Panc1 (cell line): ENCODE measurements at regions not wholly inside any gene's neighbourhood (a gene's known extent, or its start where the extent isn't known, plus 50 kb on each side); places are given as distances from the start of the nearest gene placed in this dataset.

ENCODE experiments used
- ATAC-seq: fragments of 200-7000 bp; cut with Tn5 transposase; 2 replicates; pipeline ENCODE4 v1.9.1; 2020; ENCODE audit warnings: mild to moderate bottlenecking, moderate library complexity
- BruUV-seq: library from RNA; stranded (reverse); fragments of 400-500 nt; replicated peaks from 2 replicates; lab custom pipeline; 2021; lab: Mats Ljungman, UMichigan
- CTCF ChIA-PET: fragments of 300-600 bp; sonication (Branson Sonifier 250); formaldehyde crosslinking; loops from one replicate; lab custom pipeline; 2022; ENCODE audit warnings: antibody characterized with exemption; lab: Charles Lee
- POLR2A ChIA-PET: fragments of 300-600 bp; sonication (Branson Sonifier 250); formaldehyde crosslinking; loops from one replicate; lab custom pipeline; 2022; ENCODE audit warnings: antibody characterized with exemption; lab: Charles Lee
- DNase-seq: peaks from one replicate; pipeline ENCODE4 v3.0.0-alpha.2; 2010; ENCODE audit warnings: low read depth, low spot score
- H3K27ac ChIP-seq: 2 replicates; pipeline ENCODE4 v1.5.1; 2011; ENCODE audit warnings: mild to moderate bottlenecking, low read length, inconsistent platforms
- H3K27me3 ChIP-seq: fragments of 200-500 bp; sonication (Bioruptor generic); 2 replicates; pipeline ENCODE4 v1.6.0; 2014; ENCODE audit warnings: low read length, inconsistent platforms; ENCODE audit not compliant: control insufficient read depth, insufficient read depth
- H3K36me3 ChIP-seq: fragments of 200-500 bp; sonication (Bioruptor generic); 2 replicates; pipeline ENCODE4 v1.5.1; 2014; ENCODE audit warnings: inconsistent platforms, mild to moderate bottlenecking, low read length, moderate library complexity; ENCODE audit not compliant: control insufficient read depth, insufficient read depth
- H3K4me1 ChIP-seq: 2 replicates; pipeline ENCODE4 v1.5.1; 2011; ENCODE audit warnings: inconsistent platforms, mild to moderate bottlenecking, low read length, moderate library complexity; ENCODE audit not compliant: control insufficient read depth, insufficient read depth
- H3K4me3 ChIP-seq, 2 experiments: 2 replicates each; pipeline ENCODE4 v1.5.1; 2011 to 2012; ENCODE audit warnings: low read depth in 2 of 2, low read length in 2 of 2, mild to moderate bottlenecking in 2 of 2, inconsistent platforms in 1 of 2, moderate library complexity in 1 of 2
- H3K9me3 ChIP-seq: fragments of 200-500 bp; sonication (Bioruptor generic); 2 replicates; pipeline ENCODE4 v1.5.1; 2014; ENCODE audit warnings: low read depth, mild to moderate bottlenecking, inconsistent platforms, low read length, moderate library complexity; ENCODE audit not compliant: control insufficient read depth, insufficient read depth
- POLR2AphosphoS5 ChIP-seq: IDR thresholded peaks from 2 replicates; pipeline ENCODE4 v1.6.1; 2012; ENCODE audit warnings: mild to moderate bottlenecking, low read depth, low read length, moderate library complexity
- REST ChIP-seq, 2 experiments: IDR thresholded peaks; 2 replicates each; pipeline ENCODE4 v1.6.1; 2011 to 2012; ENCODE audit warnings: low read depth in 2 of 2, control low read depth in 1 of 2, low read length in 1 of 2, mild to moderate bottlenecking in 1 of 2, moderate library complexity in 1 of 2; ENCODE audit not compliant: insufficient read depth in 1 of 2
- SIN3A ChIP-seq: IDR thresholded peaks from 2 replicates; pipeline ENCODE4 v1.6.1; 2012; ENCODE audit warnings: low read depth, mild to moderate bottlenecking, low read length, moderate library complexity, borderline replicate concordance; ENCODE audit not compliant: insufficient read depth
- TCF7L2 ChIP-seq: IDR thresholded peaks from 2 replicates; pipeline ENCODE4 v1.6.1; 2011; ENCODE audit warnings: mild to moderate bottlenecking, low read depth, low read length, inconsistent platforms
- in situ Hi-C: cut with HindIII; loops from 2 replicates; pipeline ENCODE4 v1.10.0; 2016; ENCODE audit warnings: low sequenced_read_pairs, low pct_unique_long_range_greater_than_20kb
- intact Hi-C: fragments of 100-400 bp; cut with micrococcal nuclease; formaldehyde crosslinking; loops from one replicate; pipeline ENCODE4 v1.10.0; 2022; ENCODE audit not compliant: unreplicated experiment
- TF ChIP-seq, protein P1 (sequence below): fragments of 450-650 bp; IDR thresholded peaks from 2 replicates; pipeline ENCODE4 v1.5.1; 2017; ENCODE audit warnings: mild to moderate bottlenecking

DNA sequence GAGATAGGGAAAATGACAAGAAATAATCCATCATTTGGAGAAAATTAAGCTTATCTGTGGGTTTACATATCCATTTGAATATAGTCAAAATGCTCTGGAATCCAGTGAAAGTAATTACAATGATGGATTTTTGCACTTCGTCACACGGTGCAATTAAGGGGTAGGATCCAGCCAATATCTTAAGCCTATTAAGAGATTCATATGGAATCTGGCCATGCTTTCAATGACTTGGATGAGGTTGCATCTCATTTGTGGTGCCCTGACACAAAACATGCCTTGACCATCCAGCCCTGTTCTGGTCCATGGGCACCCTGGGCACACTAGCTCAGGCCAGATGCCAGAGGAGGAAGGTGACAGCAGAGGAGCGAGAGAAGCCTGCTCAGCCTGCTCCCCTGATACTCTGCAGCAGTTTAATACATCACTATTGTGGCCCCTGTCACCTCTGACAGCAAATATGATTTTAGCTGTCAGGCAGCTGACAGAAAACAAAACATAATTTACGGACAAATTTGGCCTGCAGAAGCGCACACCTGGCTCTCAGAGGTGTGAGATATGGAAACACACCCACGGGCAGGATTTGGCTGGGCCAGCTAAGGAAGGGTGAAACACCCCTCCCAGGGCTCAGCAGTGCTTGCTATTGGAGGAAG lies 94.1 kb upstream of the ST8SIA3 start:
- Histone ChIP-seq H3K4me1 (no peaks in the 10 kb centered on the region), H3K27ac (no peak overlapping the region), H3K4me3 (no peak overlapping the region), H3K9me3 (no peaks in the 10 kb centered on the region), H3K36me3 (no peaks in the 10 kb centered on the region), H3K27me3 (no peaks in the 10 kb centered on the region)
- no TSS peak for BruUV-seq
- in situ Hi-C loops (no loop called here), intact Hi-C loops (no loop called here)
- DNase-seq, result no peak
- ATAC-seq, result no peak
- ChIA-PET CTCF (no interaction called here), POLR2A (no interaction called here)
- TF ChIP-seq, protein P1, sequence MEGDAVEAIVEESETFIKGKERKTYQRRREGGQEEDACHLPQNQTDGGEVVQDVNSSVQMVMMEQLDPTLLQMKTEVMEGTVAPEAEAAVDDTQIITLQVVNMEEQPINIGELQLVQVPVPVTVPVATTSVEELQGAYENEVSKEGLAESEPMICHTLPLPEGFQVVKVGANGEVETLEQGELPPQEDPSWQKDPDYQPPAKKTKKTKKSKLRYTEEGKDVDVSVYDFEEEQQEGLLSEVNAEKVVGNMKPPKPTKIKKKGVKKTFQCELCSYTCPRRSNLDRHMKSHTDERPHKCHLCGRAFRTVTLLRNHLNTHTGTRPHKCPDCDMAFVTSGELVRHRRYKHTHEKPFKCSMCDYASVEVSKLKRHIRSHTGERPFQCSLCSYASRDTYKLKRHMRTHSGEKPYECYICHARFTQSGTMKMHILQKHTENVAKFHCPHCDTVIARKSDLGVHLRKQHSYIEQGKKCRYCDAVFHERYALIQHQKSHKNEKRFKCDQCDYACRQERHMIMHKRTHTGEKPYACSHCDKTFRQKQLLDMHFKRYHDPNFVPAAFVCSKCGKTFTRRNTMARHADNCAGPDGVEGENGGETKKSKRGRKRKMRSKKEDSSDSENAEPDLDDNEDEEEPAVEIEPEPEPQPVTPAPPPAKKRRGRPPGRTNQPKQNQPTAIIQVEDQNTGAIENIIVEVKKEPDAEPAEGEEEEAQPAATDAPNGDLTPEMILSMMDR, result no peak
- TF ChIP-seq REST (IDR thresholded peaks at IDR 0.05; ENCODE audit: insufficient read depth in 1 of 2, low read depth in 2 of 2, low read length in 1 of 2), result no peak
- no peak for TF ChIP-seq TCF7L2
- TF ChIP-seq SIN3A, result no peak
- TF ChIP-seq POLR2AphosphoS5, result no peak

DNA sequence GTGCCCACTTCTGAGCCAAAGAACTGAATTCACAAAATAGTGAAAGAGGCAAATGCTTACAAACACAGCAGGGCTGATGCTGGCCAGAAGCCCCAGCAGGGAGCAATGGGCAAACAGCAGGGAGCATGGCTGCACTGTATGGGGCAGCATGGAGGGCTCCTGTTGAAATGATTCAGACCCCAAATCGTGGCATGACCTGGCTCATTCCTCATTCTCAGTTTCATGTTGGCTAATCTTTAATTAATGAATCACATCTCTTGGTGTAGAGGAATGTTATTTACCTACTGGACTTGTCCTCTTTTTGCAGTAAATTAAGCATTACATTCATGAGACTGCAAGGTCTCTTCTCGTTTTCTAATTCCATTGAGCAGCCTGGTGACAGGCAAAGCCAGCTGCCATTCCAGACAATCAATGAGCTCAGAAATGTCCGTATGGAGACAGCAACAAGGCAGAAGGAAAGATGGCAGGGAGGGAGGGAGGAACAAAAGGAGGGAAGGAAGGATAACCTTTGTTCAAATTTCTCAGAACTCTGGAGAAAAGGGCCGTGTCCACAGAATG lies 84.9 kb upstream of the ST8SIA3 start:
- no peaks in the 10 kb centered on the region for H3K36me3 ChIP-seq
- intact Hi-C loops (no loop called here), in situ Hi-C loops (no loop called here)
- POLR2A ChIA-PET, result no interaction called here
- H3K4me3 ChIP-seq, result no peak overlapping the region
- H3K4me1 ChIP-seq, result no peaks in the 10 kb centered on the region
- DNase-seq, result no peak
- no peak overlapping the region for H3K27ac ChIP-seq
- no peak for ATAC-seq
- H3K9me3 ChIP-seq, result no peaks in the 10 kb centered on the region
- no TSS peak for BruUV-seq
- TF ChIP-seq, protein P1, result no peak
- TF ChIP-seq REST (IDR thresholded peaks at IDR 0.05; ENCODE audit: insufficient read depth in 1 of 2, low read depth in 2 of 2, low read length in 1 of 2) (no peak), POLR2AphosphoS5 (no peak), SIN3A (no peak), TCF7L2 (no peak)
- CTCF ChIA-PET, result no interaction called here
- H3K27me3 ChIP-seq, result no peaks in the 10 kb centered on the region
